MM.1S (cell line): ENCODE measurements at regions not wholly inside any gene's neighbourhood (a gene's known extent, or its start where the extent isn't known, plus 50 kb on each side); places are given as distances from the start of the nearest gene placed in this dataset.

Experiments
- CTCF ChIP-seq: fragments of 300-600 bp; sonication (generic); IDR thresholded peaks from 2 replicates; pipeline ENCODE4 v1.5.1; 2016; ENCODE audit warnings: antibody characterized with exemption, low read length, mixed read lengths
- EZH2 ChIP-seq: fragments of 300-600 bp; sonication (generic); optimal IDR thresholded peaks from 2 replicates; pipeline ENCODE3; 2017; ENCODE audit warnings: low read depth, mild to moderate bottlenecking, antibody characterized with exemption, low read length, mixed read lengths
- EZH2phosphoT487 ChIP-seq: fragments of 300-600 bp; sonication (generic); IDR thresholded peaks from 2 replicates; pipeline ENCODE4 v1.6.1; 2018; ENCODE audit warnings: antibody characterized with exemption, low read length

GRCh38 chrX:3990569-3990968 lies 277.1 kb upstream of the PRKX start:
- TF ChIP-seq CTCF: no peak
- no peak for TF ChIP-seq EZH2
- TF ChIP-seq EZH2phosphoT487: no peak
